Tibial nerve (tissue), 4 donors: ENCODE measurements at regions not wholly inside any gene's neighbourhood (a gene's known extent, or its start where the extent isn't known, plus 50 kb on each side); places are given as distances from the start of the nearest gene placed in this dataset.

Source experiments
- EP300 ChIP-seq, 2 donors: sonication (generic); formaldehyde crosslinking; IDR thresholded peaks; one replicate each; pipeline ENCODE4 v1.6.1; 2017; ENCODE audit warnings: antibody characterized with exemption in 2 of 2, mild to moderate bottlenecking in 1 of 2
- POLR2A ChIP-seq, 2 donors: fragments of 450-650 bp; IDR thresholded peaks; one replicate each; pipeline ENCODE4 v1.6.1; 2017; ENCODE audit warnings: antibody characterized with exemption in 2 of 2, mild to moderate bottlenecking in 2 of 2, moderate library complexity in 2 of 2
- TF ChIP-seq, protein P1 (sequence below), 5 experiments: fragments of 200-600 bp in 3 of 5; fragments of 450-650 bp in 2 of 5; sonication (generic) in 3 of 5; IDR thresholded peaks; one replicate each; pipeline ENCODE4 v1.5.1; 2016 to 2019; ENCODE audit warnings: antibody characterized with exemption in 5 of 5, mild to moderate bottlenecking in 3 of 5, moderate library complexity in 2 of 5

DNA sequence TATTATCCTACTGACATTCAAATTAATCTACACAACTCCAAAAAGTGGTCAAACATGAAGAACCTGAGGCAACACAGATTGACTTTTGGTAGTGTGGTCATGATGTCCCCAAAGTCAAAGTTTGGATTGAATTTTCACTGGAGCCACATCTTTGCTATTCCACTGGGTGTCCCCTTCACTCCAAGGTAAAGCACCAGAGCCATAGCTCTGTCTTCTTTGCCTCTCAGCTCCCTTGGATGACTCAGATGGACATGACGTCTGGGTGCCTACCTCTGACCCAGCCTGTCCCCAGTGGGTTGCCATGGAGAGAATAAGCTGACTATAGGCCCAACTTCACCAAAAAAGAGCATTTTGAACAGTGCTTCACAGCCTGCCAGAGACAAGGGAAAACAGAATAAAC, 57.4 kb upstream of the ARHGAP42 start:
- TF ChIP-seq, protein P1, sequence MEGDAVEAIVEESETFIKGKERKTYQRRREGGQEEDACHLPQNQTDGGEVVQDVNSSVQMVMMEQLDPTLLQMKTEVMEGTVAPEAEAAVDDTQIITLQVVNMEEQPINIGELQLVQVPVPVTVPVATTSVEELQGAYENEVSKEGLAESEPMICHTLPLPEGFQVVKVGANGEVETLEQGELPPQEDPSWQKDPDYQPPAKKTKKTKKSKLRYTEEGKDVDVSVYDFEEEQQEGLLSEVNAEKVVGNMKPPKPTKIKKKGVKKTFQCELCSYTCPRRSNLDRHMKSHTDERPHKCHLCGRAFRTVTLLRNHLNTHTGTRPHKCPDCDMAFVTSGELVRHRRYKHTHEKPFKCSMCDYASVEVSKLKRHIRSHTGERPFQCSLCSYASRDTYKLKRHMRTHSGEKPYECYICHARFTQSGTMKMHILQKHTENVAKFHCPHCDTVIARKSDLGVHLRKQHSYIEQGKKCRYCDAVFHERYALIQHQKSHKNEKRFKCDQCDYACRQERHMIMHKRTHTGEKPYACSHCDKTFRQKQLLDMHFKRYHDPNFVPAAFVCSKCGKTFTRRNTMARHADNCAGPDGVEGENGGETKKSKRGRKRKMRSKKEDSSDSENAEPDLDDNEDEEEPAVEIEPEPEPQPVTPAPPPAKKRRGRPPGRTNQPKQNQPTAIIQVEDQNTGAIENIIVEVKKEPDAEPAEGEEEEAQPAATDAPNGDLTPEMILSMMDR (IDR thresholded peaks at IDR 0.05): no peak
- TF ChIP-seq POLR2A (IDR thresholded peaks at IDR 0.05) (no peak), EP300 (IDR thresholded peaks at IDR 0.05) (no peak)
